ENCODE measurements at regions not wholly inside any gene's neighbourhood (a gene's known extent, or its start where the extent isn't known, plus 50 kb on each side); places are given as distances from the start of the nearest gene placed in this dataset.
"Not testable (repeated sequence)": the region's sequence is repeated elsewhere in the genome, so short reads cannot be mapped to it uniquely, and the experiment has no call there.

GRCh38 chr1:148432318-148432717, 50.8 kb downstream of the PPIAL4G start:
- not testable (repeated sequence) for FAIRE-seq; DNase-seq (ENCODE audit: extremely low spot score, insufficient read length, low read depth)

- FAIRE-seq; DNase-seq (ENCODE audit: extremely low spot score, insufficient read length, low read depth): not testable (repeated sequence)
These were observed 53.2 kb downstream of the PPIAL4G start for GRCh38 chr1:148429856-148430255.

- not testable (repeated sequence) for FAIRE-seq; DNase-seq (ENCODE audit: extremely low spot score, insufficient read length, low read depth)
These were observed 56.0 kb downstream of the PPIAL4G start for GRCh38 chr1:148426940-148427611.

GRCh38 chr1:148426385-148426784, 56.7 kb downstream of the PPIAL4G start:
- DNase-seq (ENCODE audit: extremely low spot score, insufficient read length, low read depth); FAIRE-seq: not testable (repeated sequence)

- not testable (repeated sequence) for FAIRE-seq; DNase-seq (ENCODE audit: extremely low spot score, insufficient read length, low read depth)
These were observed 58.7 kb downstream of the PPIAL4G start for GRCh38 chr1:148424143-148425003.

GRCh38 chr1:148422921-148423320, 60.2 kb downstream of the PPIAL4G start:
- not testable (repeated sequence) for DNase-seq (ENCODE audit: extremely low spot score, insufficient read length, low read depth); FAIRE-seq

GRCh38 chr1:148417241-148417640, 65.9 kb downstream of the PPIAL4G start:
- not testable (repeated sequence) for DNase-seq (ENCODE audit: extremely low spot score, insufficient read length, low read depth); FAIRE-seq

- not testable (repeated sequence) for DNase-seq (ENCODE audit: extremely low spot score, insufficient read length, low read depth); FAIRE-seq
These were observed 69.7 kb downstream of the PPIAL4G start for GRCh38 chr1:148413385-148413784.

GRCh38 chr1:148404786-148405568, 78.1 kb downstream of the PPIAL4G start:
- DNase-seq (ENCODE audit: extremely low spot score, insufficient read length, low read depth); FAIRE-seq: not testable (repeated sequence)

GRCh38 chr1:148403925-148404324, 79.2 kb downstream of the PPIAL4G start:
- DNase-seq (ENCODE audit: extremely low spot score, insufficient read length, low read depth); FAIRE-seq: not testable (repeated sequence)

- not testable (repeated sequence) for FAIRE-seq; DNase-seq (ENCODE audit: extremely low spot score, insufficient read length, low read depth)
These were observed 80.0 kb downstream of the PPIAL4G start for GRCh38 chr1:148403085-148403456.

GRCh38 chr1:148402152-148403084, 80.7 kb downstream of the PPIAL4G start:
- DNase-seq (ENCODE audit: extremely low spot score, insufficient read length, low read depth), result peak; percentile 15
- FAIRE-seq, result peak; percentile 91

- FAIRE-seq; DNase-seq (ENCODE audit: extremely low spot score, insufficient read length, low read depth): not testable (repeated sequence)
These were observed 85.6 kb downstream of the PPIAL4G start for GRCh38 chr1:148397516-148397915.

- not testable (repeated sequence) for FAIRE-seq; DNase-seq (ENCODE audit: extremely low spot score, insufficient read length, low read depth)
These were observed 90.6 kb downstream of the PPIAL4G start for GRCh38 chr1:148392505-148392904.

GRCh38 chr1:148391323-148391722, 91.8 kb downstream of the PPIAL4G start:
- not testable (repeated sequence) for FAIRE-seq; DNase-seq (ENCODE audit: extremely low spot score, insufficient read length, low read depth)

GRCh38 chr1:148389027-148389339, 94.1 kb downstream of the PPIAL4G start:
- no peak for DNase-seq (ENCODE audit: extremely low spot score, insufficient read length, low read depth)
- FAIRE-seq, result no peak

- DNase-seq (ENCODE audit: extremely low spot score, insufficient read length, low read depth) (peak; percentile 33), FAIRE-seq (peak; percentile 51)
These were observed 94.7 kb downstream of the PPIAL4G start for GRCh38 chr1:148388260-148389026.

- DNase-seq (ENCODE audit: extremely low spot score, insufficient read length, low read depth); FAIRE-seq: not testable (repeated sequence)
These were observed 95.2 kb downstream of the PPIAL4G start for GRCh38 chr1:148387949-148388259.

Data from GM18507 (cell line).